OCI-LY7 (cell line): ENCODE measurements at regions not wholly inside any gene's neighbourhood (a gene's known extent, or its start where the extent isn't known, plus 50 kb on each side); places are given as distances from the start of the nearest gene placed in this dataset.

Source experiments
- BruUV-seq: library from RNA; stranded (reverse); fragments of 400-500 nt; replicated peaks from 2 replicates; lab custom pipeline; 2021; lab: Mats Ljungman, UMichigan
- CTCF ChIA-PET: fragments of 300-600 bp; sonication (Branson Sonifier 250); formaldehyde crosslinking; loops from one replicate; lab custom pipeline; 2022; ENCODE audit warnings: antibody characterized with exemption; ENCODE audit not compliant: unreplicated experiment; lab: Charles Lee
- POLR2A ChIA-PET: fragments of 300-600 bp; sonication (Branson Sonifier 250); formaldehyde crosslinking; loops from one replicate; lab custom pipeline; 2022; ENCODE audit warnings: antibody characterized with exemption; lab: Charles Lee
- DNase-seq: peaks from one replicate; pipeline ENCODE4 v3.0.0-alpha.2; 2015; ENCODE audit warnings: low spot score
- H2AFZ ChIP-seq: fragments of 200-600 bp; sonication (generic), shearing (Covaris generic); 2 replicates; pipeline ENCODE4 v1.6.1; 2014; ENCODE audit warnings: mild to moderate bottlenecking, antibody characterized with exemption, low read length, moderate library complexity
- H3K27ac ChIP-seq: fragments of 200-600 bp; sonication (generic); 2 replicates; pipeline ENCODE4 v1.5.1; 2014; ENCODE audit warnings: mixed run types, low read depth, mild to moderate bottlenecking, moderate library complexity, low read length, inconsistent platforms; ENCODE audit not compliant: poor library complexity, severe bottlenecking
- H3K36me3 ChIP-seq: fragments of 200-600 bp; sonication (generic); 2 replicates; pipeline ENCODE4 v1.6.1; 2014; ENCODE audit warnings: mild to moderate bottlenecking, antibody characterized with exemption, low read length, moderate library complexity, mixed read lengths; ENCODE audit not compliant: insufficient read depth
- H3K4me1 ChIP-seq: fragments of 200-600 bp; sonication (generic); 2 replicates; pipeline ENCODE4 v1.5.1; 2014; ENCODE audit warnings: mild to moderate bottlenecking, low read length; ENCODE audit not compliant: insufficient read depth, poor library complexity, severe bottlenecking
- H3K4me2 ChIP-seq: fragments of 200-600 bp; sonication (generic); 2 replicates; pipeline ENCODE4 v1.6.1; 2014; ENCODE audit warnings: mild to moderate bottlenecking, low read length
- H3K4me3 ChIP-seq: fragments of 200-600 bp; sonication (generic); 2 replicates; pipeline ENCODE4 v1.5.1; 2014; ENCODE audit warnings: mild to moderate bottlenecking, low read depth, low read length; ENCODE audit not compliant: poor library complexity, severe bottlenecking
- H3K79me2 ChIP-seq: fragments of 200-600 bp; sonication (generic); 2 replicates; pipeline ENCODE4 v1.6.1; 2016; ENCODE audit warnings: low read depth, mild to moderate bottlenecking, low read length, moderate library complexity, mixed read lengths; ENCODE audit not compliant: insufficient read depth
- H3K9me2 ChIP-seq: fragments of 200-600 bp; sonication (generic); 2 replicates; pipeline ENCODE4 v1.6.1; 2016; ENCODE audit warnings: mild to moderate bottlenecking, low read length, mixed read lengths; ENCODE audit not compliant: insufficient read depth
- H3K9me3 ChIP-seq: fragments of 200-600 bp; sonication (generic); 2 replicates; pipeline ENCODE4 v1.6.1; 2014; ENCODE audit warnings: mild to moderate bottlenecking, mixed run types, low read length, mixed read lengths
- H4K20me1 ChIP-seq: fragments of 200-600 bp; sonication (generic); 2 replicates; pipeline ENCODE4 v1.6.1; 2014; ENCODE audit warnings: mild to moderate bottlenecking, antibody characterized with exemption, low read length, moderate library complexity, mixed read lengths; ENCODE audit not compliant: insufficient read depth
- CTCF ChIP-seq: fragments of 200-600 bp; sonication (generic); conservative IDR thresholded peaks from 2 replicates; pipeline ENCODE4 v1.5.1; 2014; ENCODE audit warnings: mild to moderate bottlenecking, antibody characterized with exemption, low read length, moderate library complexity, mixed read lengths
- EZH2phosphoT487 ChIP-seq: fragments of 200-600 bp; sonication (generic); IDR thresholded peaks from 2 replicates; pipeline ENCODE4 v1.6.1; 2018; ENCODE audit warnings: low read depth, borderline replicate concordance, mild to moderate bottlenecking, mixed run types, antibody characterized with exemption, low read length, moderate library complexity, mixed read lengths
- intact Hi-C: fragments of 100-400 bp; cut with micrococcal nuclease; formaldehyde crosslinking; loops from one replicate; pipeline ENCODE4 v1.10.0; 2022; ENCODE audit not compliant: unreplicated experiment

GRCh38 chr16:19972111-19972510 lies 87.5 kb upstream of the GPRC5B start:
- Histone ChIP-seq H3K4me3 (no peak overlapping the region), H2AFZ (no peak overlapping the region), H3K79me2 (no peaks in the 10 kb centered on the region), H3K9me2 (no peaks in the 10 kb centered on the region), H3K9me3 (no peaks in the 10 kb centered on the region), H4K20me1 (no peaks in the 10 kb centered on the region), H3K36me3 (no peaks in the 10 kb centered on the region), H3K4me2 (no peak overlapping the region), H3K4me1 (no peaks in the 10 kb centered on the region), H3K27ac (no peak overlapping the region)
- BruUV-seq: no TSS peak
- ChIA-PET POLR2A (interaction anchor here (1.0 kb wide), 1 partner anchor 12 kb away, joined by 3 read pairs; no protein-coding TSS in a partner anchor), CTCF (no interaction called here)
- DNase-seq: no peak
- intact Hi-C loops: no loop called here
- TF ChIP-seq CTCF: no peak
- no peak for TF ChIP-seq EZH2phosphoT487

GRCh38 chr16:19968891-19969683 lies 84.4 kb upstream of the GPRC5B start:
- no peak for DNase-seq
- Histone ChIP-seq H3K36me3 (no peaks in the 10 kb centered on the region), H3K9me2 (no peaks in the 10 kb centered on the region), H3K4me1 (no peaks in the 10 kb centered on the region), H4K20me1 (no peaks in the 10 kb centered on the region), H3K27ac (no peak overlapping the region), H3K9me3 (no peaks in the 10 kb centered on the region), H3K79me2 (no peaks in the 10 kb centered on the region), H3K4me2 (no peak overlapping the region), H3K4me3 (no peak overlapping the region), H2AFZ (no peak overlapping the region)
- no TSS peak for BruUV-seq
- POLR2A ChIA-PET: no interaction called here
- CTCF ChIA-PET: no interaction called here
- intact Hi-C loops: no loop called here
- TF ChIP-seq CTCF (no peak), EZH2phosphoT487 (no peak)

- no TSS peak for BruUV-seq
- H3K9me2 ChIP-seq: no peaks in the 10 kb centered on the region
- POLR2A ChIA-PET: no interaction called here
Measured at GRCh38 chr16:19967963-19968362, 83.3 kb upstream of the GPRC5B start.

More at GRCh38 chr16:19967963-19968362, 83.3 kb upstream of the GPRC5B start:
- CTCF ChIA-PET: no interaction called here
- no peaks in the 10 kb centered on the region for H4K20me1 ChIP-seq
- TF ChIP-seq CTCF: no peak
- no peak for TF ChIP-seq EZH2phosphoT487
- H3K4me3 ChIP-seq: no peak overlapping the region
- no peak overlapping the region for H3K4me2 ChIP-seq
- H2AFZ ChIP-seq: no peak overlapping the region
- no peaks in the 10 kb centered on the region for H3K36me3 ChIP-seq
- no peaks in the 10 kb centered on the region for H3K4me1 ChIP-seq
- no peak for DNase-seq
- H3K27ac ChIP-seq: no peak overlapping the region
- intact Hi-C loops: no loop called here
- H3K9me3 ChIP-seq: no peaks in the 10 kb centered on the region
- H3K79me2 ChIP-seq: no peaks in the 10 kb centered on the region
